ENCODE measurements at regions not wholly inside any gene's neighbourhood (a gene's known extent, or its start where the extent isn't known, plus 50 kb on each side); places are given as distances from the start of the nearest gene placed in this dataset.

GRCh38 chr5:173757403-173758209, 130.5 kb upstream of the CPEB4 start:
- no peaks in the 10 kb centered on the region for H3K27me3 ChIP-seq (ENCODE audit: control insufficient read depth, insufficient read depth, low read length)
- no peaks in the 10 kb centered on the region for H3K36me3 ChIP-seq (ENCODE audit: control insufficient read depth, insufficient read depth, low read length)
- H3K4me3 ChIP-seq (ENCODE audit: low read depth, low read length): no peak overlapping the region
- peak in 2 of 6 donors; percentile 38 to 77 for DNase-seq (ENCODE audit: low read depth in 4 of 6, low spot score in 6 of 6)
- H3K4me1 ChIP-seq (ENCODE audit: control insufficient read depth, insufficient read depth, low read length): peaks cover 17% of the 10 kb centered on the region
- WGBS (ENCODE audit: insufficient coverage): 33% methylated on average over 11 of the region's 12 CpGs
- no peak overlapping the region for H3K27ac ChIP-seq (ENCODE audit: low read depth, low read length)
- no peaks in the 10 kb centered on the region for H3K9me3 ChIP-seq (ENCODE audit: control insufficient read depth, insufficient read depth, low read length)

DNA sequence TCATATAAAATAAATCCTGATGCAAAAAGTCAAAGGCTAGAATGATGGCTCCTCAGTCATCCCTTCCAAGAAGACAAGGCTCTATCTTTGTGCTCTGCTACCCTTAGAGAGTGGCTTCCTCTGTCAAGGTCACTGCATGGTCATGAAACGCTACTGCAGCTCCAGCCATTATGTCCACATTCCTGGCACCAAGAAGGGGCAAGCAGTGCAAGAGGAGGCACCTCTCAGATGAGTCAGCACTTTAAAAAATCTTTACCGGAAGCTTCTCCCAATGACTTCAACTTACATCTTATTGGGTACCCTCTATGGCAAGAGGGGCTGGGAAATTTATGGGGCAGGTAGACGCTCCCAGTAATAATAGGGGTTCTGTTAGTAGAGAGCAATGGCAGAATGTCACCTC, 129.5 kb upstream of the CPEB4 start:
- H3K4me3 ChIP-seq (ENCODE audit: low read depth, low read length): no peak overlapping the region
- H3K27ac ChIP-seq (ENCODE audit: low read depth, low read length): no peak overlapping the region
- H3K27me3 ChIP-seq (ENCODE audit: control insufficient read depth, insufficient read depth, low read length): no peaks in the 10 kb centered on the region
- peaks cover 12% of the 10 kb centered on the region for H3K4me1 ChIP-seq (ENCODE audit: control insufficient read depth, insufficient read depth, low read length)
- no peaks in the 10 kb centered on the region for H3K36me3 ChIP-seq (ENCODE audit: control insufficient read depth, insufficient read depth, low read length)
- H3K9me3 ChIP-seq (ENCODE audit: control insufficient read depth, insufficient read depth, low read length): no peaks in the 10 kb centered on the region
- no peak for DNase-seq (ENCODE audit: low read depth in 4 of 6, low spot score in 6 of 6)
- 88% methylated on average over 1 of the region's 3 CpGs for WGBS (ENCODE audit: insufficient coverage)

DNA sequence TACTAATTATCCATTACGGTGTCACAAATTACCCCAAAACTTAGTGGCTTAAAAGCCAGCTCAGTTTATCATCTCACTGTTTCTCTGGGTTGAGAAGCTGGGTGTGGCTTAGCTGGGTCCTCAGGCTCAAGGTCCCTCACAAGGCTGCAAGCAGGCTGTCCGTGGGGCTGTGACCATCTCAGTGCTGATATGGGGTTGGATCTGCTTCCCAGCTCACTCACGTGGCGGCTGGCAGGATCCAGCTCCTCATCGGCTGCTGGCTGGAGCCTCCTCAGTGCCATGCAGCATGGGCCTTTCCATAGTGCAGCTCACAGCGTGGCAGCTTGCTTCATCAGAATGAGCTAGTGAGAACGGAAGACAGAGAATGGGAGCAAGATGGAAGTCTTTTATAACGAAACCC, 128.5 kb upstream of the CPEB4 start:
- no peak overlapping the region for H3K27ac ChIP-seq (ENCODE audit: low read depth, low read length)
- peaks cover 20% of the 10 kb centered on the region for H3K4me1 ChIP-seq (ENCODE audit: control insufficient read depth, insufficient read depth, low read length)
- no peaks in the 10 kb centered on the region for H3K9me3 ChIP-seq (ENCODE audit: control insufficient read depth, insufficient read depth, low read length)
- no peak for DNase-seq (ENCODE audit: low read depth in 4 of 6, low spot score in 6 of 6)
- 92% methylated on average over 4 of the region's 8 CpGs for WGBS (ENCODE audit: insufficient coverage)
- no peaks in the 10 kb centered on the region for H3K27me3 ChIP-seq (ENCODE audit: control insufficient read depth, insufficient read depth, low read length)
- no peaks in the 10 kb centered on the region for H3K36me3 ChIP-seq (ENCODE audit: control insufficient read depth, insufficient read depth, low read length)
- H3K4me3 ChIP-seq (ENCODE audit: low read depth, low read length): no peak overlapping the region

- H3K4me3 ChIP-seq (ENCODE audit: low read depth, low read length): no peak overlapping the region
- H3K9me3 ChIP-seq (ENCODE audit: control insufficient read depth, insufficient read depth, low read length): no peaks in the 10 kb centered on the region
- DNase-seq (ENCODE audit: low read depth in 4 of 6, low spot score in 6 of 6): no peak
- H3K4me1 ChIP-seq (ENCODE audit: control insufficient read depth, insufficient read depth, low read length): peaks cover 21% of the 10 kb centered on the region
- WGBS (ENCODE audit: insufficient coverage): 64% methylated on average over 5 of the region's 5 CpGs
- H3K36me3 ChIP-seq (ENCODE audit: control insufficient read depth, insufficient read depth, low read length): no peaks in the 10 kb centered on the region
- H3K27me3 ChIP-seq (ENCODE audit: control insufficient read depth, insufficient read depth, low read length): no peaks in the 10 kb centered on the region
- H3K27ac ChIP-seq (ENCODE audit: low read depth, low read length): no peak overlapping the region
Observed at GRCh38 chr5:173760461-173761177, 127.5 kb upstream of the CPEB4 start.

GRCh38 chr5:173761178-173761513, 127.0 kb upstream of the CPEB4 start:
- WGBS (ENCODE audit: insufficient coverage): 83% methylated on average over 4 of the region's 4 CpGs
- H3K4me1 ChIP-seq (ENCODE audit: control insufficient read depth, insufficient read depth, low read length): peaks cover 21% of the 10 kb centered on the region
- no peaks in the 10 kb centered on the region for H3K9me3 ChIP-seq (ENCODE audit: control insufficient read depth, insufficient read depth, low read length)
- H3K36me3 ChIP-seq (ENCODE audit: control insufficient read depth, insufficient read depth, low read length): no peaks in the 10 kb centered on the region
- no peak for DNase-seq (ENCODE audit: low read depth in 4 of 6, low spot score in 6 of 6)
- H3K27me3 ChIP-seq (ENCODE audit: control insufficient read depth, insufficient read depth, low read length): no peaks in the 10 kb centered on the region
- H3K4me3 ChIP-seq (ENCODE audit: low read depth, low read length): no peak overlapping the region
- no peak overlapping the region for H3K27ac ChIP-seq (ENCODE audit: low read depth, low read length)

DNA sequence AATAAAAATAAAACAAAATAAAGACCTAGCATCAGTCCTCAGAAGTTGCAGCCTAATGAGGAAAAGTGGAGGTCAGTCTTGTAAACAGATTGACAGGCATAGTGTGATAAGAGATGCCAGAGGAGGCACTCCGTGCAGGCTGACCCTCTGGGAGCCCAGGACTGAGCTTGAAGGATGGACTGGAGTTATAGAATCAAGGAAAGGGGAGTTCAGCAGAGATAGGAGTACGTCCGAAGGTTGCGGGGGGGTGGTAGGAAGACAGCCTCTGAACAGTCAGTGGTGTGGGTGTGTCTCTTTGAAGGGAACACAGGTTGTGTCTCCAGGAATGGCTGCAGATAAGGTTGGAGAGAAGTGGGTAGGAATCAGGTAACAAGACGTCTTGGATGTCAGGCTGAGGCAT, 126.1 kb upstream of the CPEB4 start:
- peaks cover 18% of the 10 kb centered on the region for H3K4me1 ChIP-seq (ENCODE audit: control insufficient read depth, insufficient read depth, low read length)

DNA sequence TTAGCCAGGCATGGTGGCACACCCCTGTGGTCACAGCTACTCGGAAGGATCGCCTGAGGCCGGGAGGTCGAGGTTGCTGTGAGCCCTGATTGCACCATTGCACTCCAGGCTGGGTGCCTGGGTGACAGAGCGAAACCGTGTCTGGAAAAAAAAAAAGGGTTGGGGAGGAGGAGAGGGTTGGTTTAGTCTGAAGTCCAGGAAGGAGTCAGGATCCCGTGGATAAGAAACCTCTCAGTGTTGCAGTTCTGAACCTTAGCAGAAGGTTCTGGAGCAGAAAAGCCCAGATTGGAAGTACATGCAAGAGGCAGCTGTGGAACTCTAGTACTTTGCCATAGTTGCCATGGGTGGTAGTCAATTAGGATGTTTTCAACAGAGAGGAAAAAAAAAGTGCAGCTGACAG, 125.2 kb upstream of the CPEB4 start:
- no peak overlapping the region for H3K27ac ChIP-seq (ENCODE audit: low read depth, low read length)
- no peaks in the 10 kb centered on the region for H3K9me3 ChIP-seq (ENCODE audit: control insufficient read depth, insufficient read depth, low read length)
- H3K4me3 ChIP-seq (ENCODE audit: low read depth, low read length): no peak overlapping the region
- DNase-seq (ENCODE audit: low read depth in 4 of 6, low spot score in 6 of 6): no peak
- WGBS (ENCODE audit: insufficient coverage): 97% methylated on average over 7 of the region's 7 CpGs
- H3K36me3 ChIP-seq (ENCODE audit: control insufficient read depth, insufficient read depth, low read length): no peaks in the 10 kb centered on the region
- H3K27me3 ChIP-seq (ENCODE audit: control insufficient read depth, insufficient read depth, low read length): no peaks in the 10 kb centered on the region
- peaks cover 15% of the 10 kb centered on the region for H3K4me1 ChIP-seq (ENCODE audit: control insufficient read depth, insufficient read depth, low read length)

More for the DNA sequence above, 126.1 kb upstream of the CPEB4 start:
- H3K27me3 ChIP-seq (ENCODE audit: control insufficient read depth, insufficient read depth, low read length): no peaks in the 10 kb centered on the region
- no peaks in the 10 kb centered on the region for H3K9me3 ChIP-seq (ENCODE audit: control insufficient read depth, insufficient read depth, low read length)
- no peak overlapping the region for H3K27ac ChIP-seq (ENCODE audit: low read depth, low read length)
- H3K4me3 ChIP-seq (ENCODE audit: low read depth, low read length): no peak overlapping the region
- no peaks in the 10 kb centered on the region for H3K36me3 ChIP-seq (ENCODE audit: control insufficient read depth, insufficient read depth, low read length)
- no peak for DNase-seq (ENCODE audit: low read depth in 4 of 6, low spot score in 6 of 6)
- WGBS (ENCODE audit: insufficient coverage): 93% methylated on average over 5 of the region's 5 CpGs

- no peak for DNase-seq (ENCODE audit: low read depth in 4 of 6, low spot score in 6 of 6)
- Histone ChIP-seq H3K36me3 (ENCODE audit: control insufficient read depth, insufficient read depth, low read length) (no peaks in the 10 kb centered on the region), H3K27ac (ENCODE audit: low read depth, low read length) (no peak overlapping the region), H3K9me3 (ENCODE audit: control insufficient read depth, insufficient read depth, low read length) (no peaks in the 10 kb centered on the region), H3K27me3 (ENCODE audit: control insufficient read depth, insufficient read depth, low read length) (no peaks in the 10 kb centered on the region), H3K4me1 (ENCODE audit: control insufficient read depth, insufficient read depth, low read length) (peaks cover 17% of the 10 kb centered on the region), H3K4me3 (ENCODE audit: low read depth, low read length) (no peak overlapping the region)
- WGBS (ENCODE audit: insufficient coverage): 88% methylated on average over 2 of the region's 8 CpGs
Observed at GRCh38 chr5:173763410-173763809, 124.7 kb upstream of the CPEB4 start.

DNA sequence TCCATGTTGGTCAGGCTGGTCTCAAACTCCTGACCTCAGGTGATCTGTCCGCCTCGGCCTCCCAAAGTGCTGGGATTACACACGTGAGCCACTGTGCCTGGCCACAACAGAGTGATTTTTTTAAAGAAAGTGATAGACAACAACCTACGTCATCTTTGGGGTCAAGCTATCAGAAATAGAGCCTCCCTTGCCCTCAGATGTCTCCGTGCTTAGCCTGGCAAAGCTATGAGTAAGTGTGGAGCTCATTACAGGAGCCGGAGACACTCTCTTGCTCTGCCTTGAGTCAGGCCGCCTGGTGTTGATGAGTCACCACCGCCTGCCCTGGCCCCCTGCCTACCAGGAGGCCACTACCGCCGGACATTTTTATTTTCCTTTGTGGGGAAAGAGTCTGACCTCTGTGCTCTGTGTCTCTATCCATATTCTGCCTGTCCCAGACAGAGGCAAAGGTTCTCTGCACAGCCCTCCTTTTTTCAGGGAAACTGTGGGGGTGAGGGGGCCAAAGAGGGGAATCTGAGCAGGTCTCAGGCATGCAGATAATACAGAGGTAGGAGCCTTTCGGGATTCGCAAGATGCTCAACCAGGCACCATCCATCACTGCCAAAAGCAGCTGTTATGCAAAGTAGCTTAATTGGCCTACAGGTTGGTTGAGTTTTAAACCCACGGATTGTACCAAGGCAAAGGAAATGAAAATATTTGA, 123.7 kb upstream of the CPEB4 start:
- no peak overlapping the region for H3K4me3 ChIP-seq (ENCODE audit: low read depth, low read length)
- no peaks in the 10 kb centered on the region for H3K27me3 ChIP-seq (ENCODE audit: control insufficient read depth, insufficient read depth, low read length)
- H3K36me3 ChIP-seq (ENCODE audit: control insufficient read depth, insufficient read depth, low read length): no peaks in the 10 kb centered on the region
- H3K27ac ChIP-seq (ENCODE audit: low read depth, low read length): no peak overlapping the region
- no peaks in the 10 kb centered on the region for H3K9me3 ChIP-seq (ENCODE audit: control insufficient read depth, insufficient read depth, low read length)
- peaks cover 17% of the 10 kb centered on the region for H3K4me1 ChIP-seq (ENCODE audit: control insufficient read depth, insufficient read depth, low read length)
- no peak for DNase-seq (ENCODE audit: low read depth in 4 of 6, low spot score in 6 of 6)
- 100% methylated on average over 1 of the region's 13 CpGs for WGBS (ENCODE audit: insufficient coverage)
